HG02763 (cell line): ENCODE measurements at regions not wholly inside any gene's neighbourhood (a gene's known extent, or its start where the extent isn't known, plus 50 kb on each side); places are given as distances from the start of the nearest gene placed in this dataset.
A peak's percentile ranks its signal among the peaks of the same experiment; 100 is the strongest.

ENCODE experiments used
- ATAC-seq: cut with Tn5 transposase; IDR thresholded peaks from one replicate; pipeline ENCODE4 v1.9.1; 2021; ENCODE audit warnings: mild to moderate bottlenecking, moderate library complexity; ENCODE audit not compliant: unreplicated experiment

DNA sequence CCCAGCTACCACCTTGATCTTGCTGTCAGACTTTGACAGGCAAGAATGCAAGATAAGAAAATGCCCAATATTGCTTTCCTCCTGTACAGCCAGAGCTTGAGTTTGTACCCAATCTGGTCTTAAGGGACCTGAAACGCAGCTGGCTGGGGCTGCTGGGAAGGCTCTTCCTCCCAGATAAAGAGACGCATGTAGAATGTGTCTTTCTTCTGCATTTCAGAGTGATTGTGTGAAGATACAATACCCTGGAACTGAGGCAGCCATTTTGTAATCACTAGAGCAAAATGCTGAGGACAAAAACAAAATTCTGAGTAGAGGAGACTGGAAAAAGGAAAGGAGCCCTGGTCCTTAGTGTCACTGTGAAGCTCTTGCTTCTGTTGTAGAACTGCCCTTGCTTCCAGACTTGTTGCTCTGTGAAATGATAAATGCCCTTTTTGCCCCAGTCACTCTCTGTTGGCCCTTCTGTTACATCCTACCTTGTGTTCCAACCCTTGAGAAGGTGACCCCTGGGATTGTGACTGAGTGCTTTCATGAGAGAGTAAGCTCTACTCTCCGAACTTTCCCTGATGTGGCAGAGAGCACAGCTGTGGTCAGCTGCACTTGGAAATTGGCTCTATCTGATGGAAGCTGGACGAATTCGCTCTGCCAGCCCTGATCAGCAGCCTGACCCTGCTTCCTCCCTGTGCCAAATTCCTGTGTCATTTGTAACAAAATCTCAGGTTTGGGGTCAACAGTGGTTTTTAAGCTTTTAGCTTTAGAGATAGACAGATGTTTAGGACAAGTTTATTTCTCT, 137.4 kb upstream of the RBMS1 start:
- ATAC-seq: no peak

DNA sequence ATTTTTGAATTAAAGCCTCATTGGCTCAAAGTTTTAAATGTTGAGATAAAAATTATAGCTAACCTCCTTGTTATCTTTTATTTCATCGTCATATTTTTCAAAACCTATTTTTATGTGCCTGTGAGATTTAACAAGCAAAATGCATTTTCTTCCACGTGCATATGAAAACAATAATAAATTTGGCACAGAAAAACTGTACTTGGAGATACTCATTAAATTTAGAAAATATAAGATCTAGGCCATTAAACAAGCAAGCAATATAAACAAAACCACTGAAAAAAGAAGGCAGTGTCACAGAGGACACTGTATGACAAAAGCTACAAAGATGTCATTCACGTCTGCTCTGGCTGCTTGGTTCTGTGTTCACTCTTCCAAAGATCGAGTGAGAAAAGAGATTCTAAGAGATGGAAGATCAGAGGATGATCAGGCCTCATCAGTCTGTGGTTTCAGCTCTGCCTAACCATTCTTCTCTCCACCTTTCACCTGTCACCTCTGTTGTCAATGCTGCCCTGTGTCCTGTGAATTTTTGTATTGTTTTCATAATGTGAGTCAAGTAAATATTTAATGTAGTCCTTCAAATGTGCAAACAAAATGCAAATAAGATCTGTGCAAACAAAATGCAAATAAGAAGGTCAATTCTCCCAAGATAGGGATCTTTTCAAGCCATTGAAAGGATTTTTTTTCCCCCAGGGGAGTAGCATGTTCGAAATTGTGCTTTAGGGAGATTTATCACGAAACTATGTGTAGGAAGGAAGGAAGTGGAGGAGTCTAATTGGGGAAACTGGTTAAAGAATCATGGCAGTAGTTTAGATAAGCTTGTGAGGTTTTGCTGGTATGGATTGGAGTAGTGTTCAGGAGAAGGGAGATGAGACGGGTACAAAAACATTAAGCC, 138.7 kb upstream of the RBMS1 start:
- ATAC-seq: no peak

DNA sequence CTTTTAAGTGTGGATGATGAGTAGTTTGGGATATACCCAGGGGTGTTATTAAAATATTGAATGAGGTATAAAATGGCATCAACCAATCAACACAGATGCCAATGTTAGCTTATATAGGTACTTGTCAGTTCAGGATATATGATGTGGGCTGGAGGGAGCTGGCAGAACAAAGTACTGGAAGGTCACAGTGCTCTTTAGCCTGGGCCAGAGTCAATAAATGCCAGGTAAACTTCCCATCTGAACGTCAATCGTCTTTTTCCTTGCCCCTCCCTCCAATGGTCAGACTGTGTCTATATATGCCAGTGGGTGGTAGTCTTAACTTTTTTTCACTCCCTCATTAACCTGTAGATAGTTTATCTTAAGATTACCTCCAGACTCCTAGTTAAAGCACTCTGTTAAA, 140.8 kb upstream of the RBMS1 start:
- ATAC-seq: no peak

DNA sequence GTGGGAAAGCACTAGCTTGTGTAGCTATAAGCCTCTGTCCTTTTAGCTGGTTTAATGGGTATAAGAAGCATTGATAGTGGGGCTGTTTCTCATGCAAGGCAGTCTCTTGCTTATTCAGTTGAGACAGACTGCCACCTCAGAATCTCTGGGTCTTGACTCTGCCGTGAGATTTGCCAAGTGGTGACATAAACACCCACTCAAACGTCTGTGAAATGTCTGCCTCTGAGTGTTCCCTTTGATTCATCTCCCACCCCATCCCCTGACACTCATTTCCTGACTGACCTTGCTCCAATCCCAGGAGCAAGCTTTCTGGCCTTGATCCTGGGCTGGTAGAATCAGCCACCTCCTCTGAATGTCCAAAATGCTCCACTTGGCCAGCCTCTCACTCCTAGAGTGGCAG, 141.9 kb upstream of the RBMS1 start:
- ATAC-seq: no peak

DNA sequence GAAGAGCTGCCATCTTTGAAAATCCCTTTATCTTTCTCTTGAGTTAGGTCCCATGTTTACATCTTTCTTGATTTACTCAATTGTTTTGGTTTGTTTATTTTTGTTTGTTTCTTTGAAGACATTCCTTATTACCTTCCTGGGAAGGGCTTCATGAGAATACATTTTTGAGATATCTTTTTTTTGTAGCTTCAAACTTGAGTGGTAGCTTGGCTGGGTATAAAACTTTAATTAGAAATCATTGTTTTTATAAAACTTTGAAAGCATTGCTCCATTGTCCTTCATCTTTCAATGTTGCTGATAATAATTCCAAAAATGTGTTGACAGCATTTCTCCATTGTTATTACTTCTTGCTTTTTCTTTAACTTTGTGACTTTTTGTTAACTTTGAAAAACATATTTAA, 145.9 kb upstream of the RBMS1 start:
- ATAC-seq: no peak

DNA sequence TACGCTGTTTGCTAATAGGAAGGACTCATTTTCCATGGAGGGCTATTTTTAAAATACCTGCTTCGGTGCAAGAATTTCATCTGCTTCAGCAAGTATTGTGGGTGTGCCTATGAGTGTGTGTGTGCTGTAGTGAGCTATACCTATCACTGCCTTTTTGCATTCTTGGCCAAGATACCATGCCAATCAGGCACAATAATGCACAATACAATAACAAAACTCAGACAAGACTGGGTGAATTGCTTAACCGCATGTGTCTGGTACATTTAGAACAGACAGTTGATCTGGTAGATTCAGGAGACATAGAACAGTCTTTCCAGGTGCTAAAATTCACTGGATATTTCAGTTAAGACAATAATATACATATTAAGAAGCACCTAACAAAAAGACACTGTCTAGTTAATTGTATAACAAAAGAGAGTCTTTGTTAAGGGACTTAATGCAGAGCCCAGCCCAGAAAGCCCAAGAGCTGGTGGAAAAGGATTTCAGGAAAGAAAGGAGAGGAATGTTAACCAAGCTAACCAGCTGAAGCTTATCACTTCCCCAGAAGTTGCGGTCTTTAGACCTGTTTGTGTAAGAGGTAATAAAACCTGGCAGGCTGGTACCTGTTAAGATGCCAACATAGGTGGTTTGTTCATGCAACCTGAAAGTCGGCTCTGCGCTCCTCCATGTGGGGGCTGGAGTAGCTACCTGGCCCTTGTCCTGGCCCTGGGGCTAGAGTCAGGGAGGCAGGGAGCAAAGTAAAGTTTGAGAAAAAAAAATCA, 153.3 kb upstream of the RBMS1 start:
- no peak for ATAC-seq

DNA sequence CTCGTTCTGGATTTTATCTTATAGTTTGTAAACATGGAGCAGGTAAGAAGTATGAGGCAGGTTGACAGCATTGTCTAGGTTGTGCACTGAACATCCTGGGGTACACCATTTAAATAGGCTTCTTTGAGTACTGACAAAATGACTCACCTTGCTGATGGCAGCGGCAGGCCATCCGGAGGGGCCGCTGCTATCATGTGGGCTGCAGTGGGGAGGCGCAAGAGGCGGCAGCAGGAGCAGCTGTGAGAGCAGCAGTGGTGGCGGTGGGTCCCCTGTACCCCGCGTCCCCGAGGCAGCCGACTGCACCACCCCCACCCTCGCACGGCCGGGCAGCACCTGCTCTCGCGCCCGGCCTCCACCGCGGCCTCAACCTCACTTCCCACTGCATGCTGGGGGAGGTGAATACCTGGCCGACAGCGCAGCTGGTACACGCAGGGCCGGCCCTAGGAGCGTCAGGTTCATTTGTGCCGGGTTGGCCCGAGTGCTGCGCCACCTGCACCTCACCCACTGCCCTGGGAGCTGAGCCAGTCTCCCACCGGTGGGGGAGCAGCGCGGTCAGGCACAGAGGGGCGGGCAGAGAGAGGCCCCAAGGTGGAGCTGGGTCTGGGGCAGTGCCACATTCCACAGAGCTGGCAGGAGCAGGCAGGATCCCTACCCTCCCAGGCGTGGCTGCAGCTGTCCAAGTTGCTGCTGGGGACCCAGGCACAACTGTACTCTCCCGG, 154.5 kb upstream of the RBMS1 start:
- ATAC-seq: no peak

DNA sequence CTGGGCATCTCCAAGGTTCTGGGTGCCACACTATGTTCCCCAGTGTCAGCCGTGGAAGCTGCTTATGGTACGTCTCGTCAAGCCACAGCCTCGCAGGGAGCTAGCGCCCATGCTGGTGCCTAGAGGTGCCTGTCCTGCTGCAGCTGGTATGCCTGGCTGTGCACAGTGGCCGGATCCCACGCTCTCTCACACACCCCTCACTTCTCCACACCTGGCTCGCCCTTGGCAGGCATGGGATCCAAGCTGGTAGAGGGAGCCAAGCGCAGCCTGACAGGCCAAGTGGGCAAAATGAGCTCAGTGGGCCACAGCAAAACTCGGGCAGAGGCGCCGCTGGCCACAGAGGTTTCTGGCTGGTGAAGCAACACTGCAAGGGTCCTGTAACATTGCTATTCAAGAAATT, 156.1 kb upstream of the RBMS1 start:
- ATAC-seq: no peak

DNA sequence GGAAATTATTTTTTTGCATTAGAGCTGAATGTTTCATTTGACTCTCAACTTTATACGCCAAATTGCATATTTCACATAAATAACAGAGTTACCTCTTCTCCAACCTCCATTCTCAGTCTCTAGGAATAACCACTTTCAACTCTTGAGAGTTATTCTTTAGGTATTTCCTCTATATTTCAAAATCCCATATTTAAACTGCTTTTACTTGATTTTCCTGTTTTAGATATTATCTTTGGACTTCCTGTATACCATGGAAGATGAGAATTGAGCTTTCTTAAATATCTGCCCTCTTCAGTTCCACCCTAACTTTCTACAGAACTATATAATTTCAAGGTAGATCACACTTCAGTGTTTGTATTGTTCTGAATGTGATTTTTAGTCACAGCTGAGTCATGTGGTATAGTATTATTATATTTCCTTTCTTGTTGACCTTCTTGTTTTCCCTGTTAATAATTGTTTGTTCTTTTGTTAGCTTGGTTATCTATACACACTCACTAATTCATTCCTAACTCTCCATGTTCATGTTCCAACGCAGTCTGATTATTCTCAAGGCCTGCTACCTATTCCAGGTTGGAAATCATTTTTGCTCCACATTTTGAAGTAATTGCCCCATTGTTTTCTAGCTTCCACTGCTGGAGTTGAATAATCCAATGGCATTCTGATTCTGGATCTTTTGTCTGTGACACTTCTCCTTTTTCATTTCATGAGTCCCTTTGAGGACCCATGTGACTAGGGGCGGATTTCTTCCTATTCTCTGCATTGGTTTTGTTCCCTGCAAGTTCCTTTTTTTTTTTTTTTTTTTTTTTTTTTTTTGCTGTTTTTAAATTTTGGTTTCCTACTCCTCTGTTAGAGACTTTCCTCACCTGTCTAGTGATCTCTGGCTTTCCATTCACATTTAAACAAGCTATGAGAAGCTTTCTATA, 156.8 kb upstream of the RBMS1 start:
- no peak for ATAC-seq

DNA sequence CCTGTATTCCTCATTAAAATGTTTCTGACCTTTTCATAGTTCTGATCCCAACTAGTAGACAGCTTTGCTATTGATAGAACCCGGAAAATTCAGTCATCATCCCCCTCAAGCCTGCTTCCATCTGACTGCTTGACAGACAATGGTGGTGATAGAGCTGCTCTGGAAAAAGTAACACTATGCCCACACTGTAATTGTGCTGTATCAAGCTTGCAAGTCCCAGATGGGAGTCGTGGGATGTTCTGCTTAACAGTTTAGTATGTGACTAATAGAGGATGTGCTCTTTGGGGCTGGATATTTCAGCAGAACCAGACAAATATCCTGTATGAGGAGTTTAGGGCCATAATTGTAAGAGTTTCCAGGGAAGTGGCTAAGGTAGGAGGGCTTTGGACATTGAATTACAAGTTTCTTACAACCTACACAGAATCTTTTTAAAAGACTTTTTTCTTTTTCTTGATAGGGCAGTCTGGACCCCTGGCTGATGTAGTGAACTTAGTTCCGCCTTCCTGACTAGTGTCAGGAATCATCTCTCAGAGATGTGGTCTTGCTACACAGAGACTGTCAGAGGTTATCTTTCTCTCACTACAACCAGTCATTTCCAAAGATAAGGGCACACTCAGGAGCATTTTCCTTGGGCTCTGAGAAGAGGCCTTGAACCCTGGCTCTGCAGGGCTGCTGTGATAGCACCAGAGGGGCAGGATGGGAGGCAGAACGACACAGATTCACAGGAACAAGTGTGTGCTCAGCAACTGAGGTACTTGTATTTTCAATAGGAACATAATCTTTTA, 158.0 kb upstream of the RBMS1 start:
- no peak for ATAC-seq

DNA sequence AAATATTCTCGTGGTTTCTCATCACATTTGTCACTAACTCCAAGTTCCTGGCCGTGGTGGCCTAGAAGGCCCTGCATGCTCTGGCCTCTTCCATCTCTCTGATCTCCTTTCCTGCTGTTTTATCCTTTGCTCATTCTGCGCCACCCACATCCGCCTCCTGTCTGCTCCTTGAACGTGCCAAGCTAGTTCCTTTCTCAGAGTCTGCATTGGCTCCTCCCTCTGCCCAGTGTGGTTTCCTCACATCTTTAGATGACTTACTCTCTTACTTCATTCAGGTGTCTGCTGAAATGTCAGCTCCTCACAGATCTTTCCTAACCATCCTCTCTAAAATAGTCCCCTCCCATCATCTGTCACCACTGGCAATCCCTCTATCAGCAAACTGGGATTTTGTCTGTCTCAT, 158.6 kb upstream of the RBMS1 start:
- ATAC-seq: no peak

DNA sequence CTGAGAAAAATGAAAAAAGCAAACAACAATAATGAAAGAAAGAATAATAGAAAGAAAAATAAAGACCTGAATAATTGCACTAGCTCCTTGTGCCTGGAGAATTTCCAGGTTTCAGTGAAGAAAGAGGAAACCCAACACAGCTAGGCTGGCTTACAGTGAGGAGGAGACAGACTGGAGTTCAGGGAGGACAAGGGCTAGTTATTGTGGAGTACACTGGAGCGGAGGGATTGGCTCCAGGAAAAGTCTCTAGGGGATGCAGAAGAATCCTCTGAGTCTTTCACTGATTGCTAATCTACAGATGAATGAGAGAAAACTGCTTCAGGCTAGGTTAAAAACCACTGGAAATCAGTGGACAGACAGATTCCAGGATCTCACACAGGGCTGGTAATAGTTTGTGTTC, 163.6 kb upstream of the RBMS1 start:
- ATAC-seq: no peak

DNA sequence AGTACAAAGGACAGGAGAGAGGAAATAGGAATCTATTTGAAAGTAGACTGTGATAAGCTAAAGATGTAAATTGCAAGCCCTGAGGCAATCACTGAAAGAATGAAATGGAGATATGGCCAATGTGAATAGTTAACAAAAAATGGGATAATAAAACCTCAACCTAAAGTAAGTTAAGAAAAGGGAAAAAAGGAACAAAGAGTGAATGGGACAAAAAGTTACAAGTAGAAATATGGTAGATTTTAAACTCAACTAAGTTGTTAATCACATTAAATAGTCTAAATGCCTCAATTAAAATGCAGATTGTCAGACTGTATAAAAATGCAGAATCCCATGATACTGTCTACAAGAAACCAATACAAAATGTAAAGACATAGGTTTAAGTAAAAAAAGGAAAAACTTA, 165.2 kb upstream of the RBMS1 start:
- no peak for ATAC-seq

DNA sequence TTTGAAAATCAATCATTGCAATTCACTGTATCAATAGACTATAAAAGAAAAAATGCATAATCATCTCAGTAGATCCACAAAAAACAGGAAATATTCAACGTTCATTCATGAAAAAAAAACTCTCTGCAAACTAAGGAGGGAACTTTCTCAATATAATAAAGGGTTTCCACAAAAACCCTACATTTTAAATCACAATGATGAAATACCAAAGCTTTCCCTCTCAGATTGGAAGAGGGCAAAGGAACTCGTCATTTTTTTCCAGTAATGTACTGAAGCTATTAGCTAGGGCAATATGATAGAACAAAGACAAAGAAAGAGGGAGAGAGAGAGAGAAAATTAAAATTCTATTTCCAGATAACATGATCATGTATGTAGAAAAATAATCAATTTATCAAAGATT, 167.1 kb upstream of the RBMS1 start:
- no peak for ATAC-seq

DNA sequence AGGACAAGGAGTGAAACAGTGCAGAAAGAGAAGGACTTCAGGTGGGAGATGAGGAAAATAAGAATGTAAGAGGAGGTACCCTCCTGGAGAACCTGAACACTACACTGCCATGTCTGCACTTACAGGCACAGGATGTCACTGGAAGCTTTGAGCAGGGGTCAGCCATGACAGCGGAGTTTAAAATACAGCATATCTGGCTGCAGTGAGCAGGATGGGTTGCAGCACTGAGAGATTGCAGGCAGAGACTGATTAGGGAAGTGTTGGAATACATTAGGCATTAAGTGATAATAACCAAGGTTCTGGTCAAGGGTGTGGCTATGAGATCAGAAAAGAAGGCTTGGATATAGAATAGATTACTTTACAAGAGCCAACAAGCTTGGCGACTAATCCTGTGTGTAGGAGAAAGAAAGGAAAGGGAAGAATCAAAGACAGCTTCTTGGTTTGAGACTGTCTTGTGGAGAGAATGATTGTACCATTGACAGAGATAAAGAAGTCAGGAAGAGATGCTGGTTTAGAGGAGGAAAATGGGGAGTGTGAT, 171.1 kb upstream of the RBMS1 start:
- ATAC-seq: no peak

DNA sequence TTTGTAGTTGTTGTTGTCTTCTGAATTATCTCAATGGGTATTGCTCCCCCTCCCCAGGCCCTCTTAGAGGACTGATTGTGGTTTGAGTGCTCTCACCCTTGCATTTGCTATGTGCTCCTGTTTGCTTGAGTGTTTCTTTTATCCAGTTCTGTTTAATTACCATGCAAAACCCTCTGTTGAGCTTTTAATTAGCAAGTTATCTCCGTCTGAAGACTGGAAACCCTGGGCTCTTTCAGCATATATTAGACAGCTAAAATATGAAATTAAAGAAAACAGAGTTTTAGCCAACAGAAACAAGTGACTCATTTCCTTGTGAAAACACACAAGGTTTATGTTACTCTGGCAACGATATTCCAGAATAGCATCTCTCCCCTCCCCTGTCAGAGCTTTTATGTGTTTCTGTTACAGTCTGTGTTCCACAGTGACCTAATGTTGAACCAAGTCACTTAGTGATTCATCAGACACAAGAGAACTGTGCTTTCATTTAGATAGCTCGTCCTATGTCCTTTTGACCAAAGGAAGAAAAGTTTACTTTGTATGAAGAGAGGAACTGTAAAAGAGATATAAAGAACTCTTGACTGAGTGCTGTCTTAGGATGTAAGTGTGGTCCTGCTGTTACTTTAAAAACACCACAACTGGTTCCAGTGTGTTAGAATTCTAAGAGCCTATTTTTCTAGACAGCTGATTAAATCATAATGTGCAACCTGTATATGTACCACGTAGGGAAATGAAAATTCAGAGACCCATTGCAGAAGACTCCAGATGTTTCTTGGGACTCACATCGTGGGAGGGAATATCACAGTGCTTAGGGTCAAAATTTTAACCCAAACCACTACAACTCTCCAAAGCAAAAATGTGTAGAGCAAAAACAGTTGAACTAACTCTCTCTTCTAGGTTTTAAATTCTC, 172.8 kb upstream of the RBMS1 start:
- peak; percentile 48 for ATAC-seq

DNA sequence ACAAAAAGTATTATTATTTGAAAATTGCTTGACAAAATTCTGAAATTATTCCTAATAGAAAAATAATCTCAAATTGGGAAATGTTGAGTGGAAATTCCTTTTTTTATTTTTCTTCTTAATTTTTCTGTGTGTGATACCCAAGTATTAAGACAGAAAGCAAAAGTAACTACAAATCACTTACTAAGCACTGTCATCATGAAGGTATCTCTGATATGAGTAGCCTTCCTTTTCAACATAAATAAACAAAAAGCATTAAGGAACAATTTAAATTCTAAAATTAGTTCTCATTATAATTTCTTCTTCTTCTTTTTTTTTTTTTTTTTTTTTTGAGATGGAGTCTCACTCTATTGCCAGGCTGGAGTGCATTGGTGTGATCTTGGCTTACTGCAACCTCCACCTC, 174.2 kb upstream of the RBMS1 start:
- ATAC-seq: no peak

DNA sequence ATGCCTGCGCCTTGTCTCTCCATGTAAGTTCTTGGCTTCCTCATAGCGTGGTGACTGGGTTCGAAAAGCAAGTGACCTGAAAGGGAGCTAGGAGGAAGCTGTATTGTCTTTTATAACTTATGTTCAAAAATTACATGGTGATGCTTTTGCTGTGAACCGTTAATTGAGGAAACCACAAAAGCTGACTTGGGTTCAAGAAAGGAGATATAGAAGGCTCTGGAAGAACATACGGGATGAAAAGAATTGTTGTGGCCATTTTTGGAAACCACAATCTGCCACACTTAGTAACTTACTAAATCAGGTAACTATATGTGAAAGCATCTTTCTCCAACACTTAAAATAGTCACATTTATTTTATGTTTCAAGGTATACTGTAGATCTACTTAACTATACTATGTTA, 177.0 kb upstream of the RBMS1 start:
- ATAC-seq: no peak
